Gastrocnemius medialis (tissue), 4 donors: ENCODE measurements at regions not wholly inside any gene's neighbourhood (a gene's known extent, or its start where the extent isn't known, plus 50 kb on each side); places are given as distances from the start of the nearest gene placed in this dataset.

Experiments
- CTCF ChIP-seq, 5 experiments: fragments of 450-650 bp in 3 of 5; fragments of 200-600 bp in 2 of 5; sonication (generic) in 2 of 5; IDR thresholded peaks in 4 of 5; conservative IDR thresholded peaks in 1 of 5; 1 replicate in 4 of 5; 2 replicates in 1 of 5; pipeline ENCODE4 v1.5.1; 2016 to 2019; ENCODE audit warnings: antibody characterized with exemption in 5 of 5, mild to moderate bottlenecking in 3 of 5, moderate library complexity in 3 of 5
- POLR2A ChIP-seq, 2 donors: fragments of 450-650 bp; IDR thresholded peaks; one replicate each; pipeline ENCODE4 v1.6.1; 2017; ENCODE audit warnings: antibody characterized with exemption in 2 of 2, mild to moderate bottlenecking in 2 of 2, moderate library complexity in 2 of 2

GRCh38 chr3:159186581-159186980, 384.7 kb downstream of the MFSD1 start:
- TF ChIP-seq CTCF (IDR thresholded peaks at IDR 0.05 in 4 of 5, conservative IDR thresholded peaks at IDR 0.05 in 1 of 5) (no peak), POLR2A (IDR thresholded peaks at IDR 0.05) (no peak)
